ENCODE measurements at regions not wholly inside any gene's neighbourhood (a gene's known extent, or its start where the extent isn't known, plus 50 kb on each side); places are given as distances from the start of the nearest gene placed in this dataset.

- H3K27ac ChIP-seq (ENCODE audit: low read depth, low read length), result no peak overlapping the region
- H3K27me3 ChIP-seq (ENCODE audit: low read length), result no peaks in the 10 kb centered on the region
- H3K9me3 ChIP-seq (ENCODE audit: insufficient read depth, low read length), result no peaks in the 10 kb centered on the region
- no peak overlapping the region for H3K9ac ChIP-seq (ENCODE audit: low read length)
- H3K4me2 ChIP-seq (ENCODE audit: low read depth, low read length, poor library complexity, severe bottlenecking), result no peak overlapping the region
- H3K36me3 ChIP-seq (ENCODE audit: low read length), result no peaks in the 10 kb centered on the region
- H3K79me2 ChIP-seq (ENCODE audit: insufficient read depth, low read length), result no peaks in the 10 kb centered on the region
- no peaks in the 10 kb centered on the region for H3K9me2 ChIP-seq (replicated peaks; ENCODE audit: insufficient read depth, low read length)
- no peaks in the 10 kb centered on the region for H3F3A ChIP-seq (ENCODE audit: insufficient read depth)
- no peaks in the 10 kb centered on the region for H4K20me1 ChIP-seq (ENCODE audit: low read depth, low read length)
- no peak overlapping the region for H2AFZ ChIP-seq (ENCODE audit: low read depth, low read length, severe bottlenecking)
- TF ChIP-seq EZH2phosphoT487 (conservative IDR thresholded peaks at IDR 0.05; ENCODE audit: low read length) (no peak), CTCF (IDR thresholded peaks at IDR 0.05; ENCODE audit: insufficient read depth, low read length, poor library complexity, severe bottlenecking) (no peak)
- H3K4me3 ChIP-seq (ENCODE audit: insufficient read depth, low read length, poor library complexity, severe bottlenecking), result no peak overlapping the region
Measured at GRCh38 chr6:139850512-139850911, 476.1 kb upstream of the CITED2 start.

GRCh38 chr6:139847457-139847813, 473.0 kb upstream of the CITED2 start:
- H4K20me1 ChIP-seq (ENCODE audit: low read depth, low read length), result no peaks in the 10 kb centered on the region
- TF ChIP-seq CTCF (IDR thresholded peaks at IDR 0.05; ENCODE audit: insufficient read depth, low read length, poor library complexity, severe bottlenecking) (no peak), EZH2phosphoT487 (conservative IDR thresholded peaks at IDR 0.05; ENCODE audit: low read length) (no peak)
- no peak overlapping the region for H3K9ac ChIP-seq (ENCODE audit: low read length)
- no peaks in the 10 kb centered on the region for H3F3A ChIP-seq (ENCODE audit: insufficient read depth)
- H3K4me2 ChIP-seq (ENCODE audit: low read depth, low read length, poor library complexity, severe bottlenecking), result no peak overlapping the region
- no peaks in the 10 kb centered on the region for H3K9me2 ChIP-seq (replicated peaks; ENCODE audit: insufficient read depth, low read length)
- H3K9me3 ChIP-seq (ENCODE audit: insufficient read depth, low read length), result no peaks in the 10 kb centered on the region
- H3K27me3 ChIP-seq (ENCODE audit: low read length), result no peaks in the 10 kb centered on the region
- no peak overlapping the region for H3K27ac ChIP-seq (ENCODE audit: low read depth, low read length)
- no peaks in the 10 kb centered on the region for H3K79me2 ChIP-seq (ENCODE audit: insufficient read depth, low read length)
- no peaks in the 10 kb centered on the region for H3K36me3 ChIP-seq (ENCODE audit: low read length)
- no peak overlapping the region for H2AFZ ChIP-seq (ENCODE audit: low read depth, low read length, severe bottlenecking)
- H3K4me3 ChIP-seq (ENCODE audit: insufficient read depth, low read length, poor library complexity, severe bottlenecking), result no peak overlapping the region

- H3K27ac ChIP-seq (ENCODE audit: low read depth, low read length), result no peak overlapping the region
- H2AFZ ChIP-seq (ENCODE audit: low read depth, low read length, severe bottlenecking), result no peak overlapping the region
- H3K9me3 ChIP-seq (ENCODE audit: insufficient read depth, low read length), result no peaks in the 10 kb centered on the region
- TF ChIP-seq CTCF (IDR thresholded peaks at IDR 0.05; ENCODE audit: insufficient read depth, low read length, poor library complexity, severe bottlenecking) (no peak), EZH2phosphoT487 (conservative IDR thresholded peaks at IDR 0.05; ENCODE audit: low read length) (no peak)
- no peaks in the 10 kb centered on the region for H3F3A ChIP-seq (ENCODE audit: insufficient read depth)
- no peak overlapping the region for H3K4me2 ChIP-seq (ENCODE audit: low read depth, low read length, poor library complexity, severe bottlenecking)
- H3K9ac ChIP-seq (ENCODE audit: low read length), result no peak overlapping the region
- no peaks in the 10 kb centered on the region for H3K79me2 ChIP-seq (ENCODE audit: insufficient read depth, low read length)
- H3K4me3 ChIP-seq (ENCODE audit: insufficient read depth, low read length, poor library complexity, severe bottlenecking), result no peak overlapping the region
- H3K36me3 ChIP-seq (ENCODE audit: low read length), result no peaks in the 10 kb centered on the region
- no peaks in the 10 kb centered on the region for H4K20me1 ChIP-seq (ENCODE audit: low read depth, low read length)
- H3K27me3 ChIP-seq (ENCODE audit: low read length), result no peaks in the 10 kb centered on the region
- no peaks in the 10 kb centered on the region for H3K9me2 ChIP-seq (replicated peaks; ENCODE audit: insufficient read depth, low read length)
Measured at GRCh38 chr6:139846538-139847456, 472.3 kb upstream of the CITED2 start.
